T-helper 1 cell treated with Interleukin-12 subunit alpha and Interleukin-12 subunit beta and Interleukin-4 antibody, amounts not matched to agents 30 ng/mL and 1 ng/mL, for 36 hours (primary cell): ENCODE measurements at regions not wholly inside any gene's neighbourhood (a gene's known extent, or its start where the extent isn't known, plus 50 kb on each side); places are given as distances from the start of the nearest gene placed in this dataset.

Experiments
- intact Hi-C: fragments of 100-400 bp; cut with micrococcal nuclease; formaldehyde crosslinking; loops from one replicate; pipeline ENCODE4 v1.15.1; 2024

DNA sequence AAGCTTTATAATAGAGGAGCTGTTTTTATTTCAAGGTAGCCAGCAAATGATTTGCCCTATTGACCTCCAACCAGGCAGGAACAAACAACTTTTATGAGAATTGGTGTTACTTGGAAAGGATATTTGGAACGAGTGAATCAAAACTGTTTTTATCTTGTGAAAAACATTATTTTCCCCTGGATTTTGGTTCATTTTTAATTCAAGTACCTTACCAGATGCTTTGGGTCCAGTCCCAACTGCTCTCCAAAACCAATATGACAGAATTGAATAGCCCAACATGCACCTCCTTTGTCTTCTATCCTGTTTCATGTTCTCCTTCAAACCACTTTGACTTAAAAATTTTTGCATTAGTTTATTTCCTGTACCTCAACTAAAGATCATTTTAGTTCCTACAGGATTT, 178.6 kb upstream of the RBMS1 start:
- intact Hi-C loops: no loop called here

DNA sequence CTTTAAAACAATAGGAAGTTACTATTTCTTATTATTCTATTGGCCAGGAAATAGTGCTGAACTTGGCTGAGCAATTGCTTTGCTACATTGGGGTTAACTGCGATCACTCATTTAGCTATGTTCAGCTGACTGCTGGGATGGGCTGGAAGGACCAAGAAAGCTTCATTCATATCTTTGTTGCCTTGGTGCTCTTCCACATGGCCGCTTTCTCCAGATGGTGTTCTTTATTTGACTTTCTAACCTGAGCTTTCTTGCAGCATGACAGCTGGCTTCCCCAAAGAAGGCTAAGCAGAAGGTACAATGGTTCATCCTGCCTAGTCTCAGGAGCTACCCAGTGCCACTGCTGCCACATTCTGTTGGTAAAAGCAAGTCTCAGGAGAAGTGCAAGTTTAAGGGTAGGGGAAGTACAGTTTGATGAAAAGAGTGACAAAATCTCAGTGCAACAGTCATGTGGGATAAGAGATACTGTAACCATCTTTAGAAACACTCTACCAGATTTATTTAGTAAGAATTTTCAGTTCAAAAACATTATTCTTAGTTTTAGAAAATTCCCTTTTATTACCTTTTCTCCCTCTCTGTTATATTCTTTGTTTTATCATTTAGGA, 180.6 kb upstream of the RBMS1 start:
- intact Hi-C loops: no loop called here

- intact Hi-C loops: no loop called here
Observed at GRCh38 chr2:160679686-160680085, 186.1 kb upstream of the RBMS1 start.

DNA sequence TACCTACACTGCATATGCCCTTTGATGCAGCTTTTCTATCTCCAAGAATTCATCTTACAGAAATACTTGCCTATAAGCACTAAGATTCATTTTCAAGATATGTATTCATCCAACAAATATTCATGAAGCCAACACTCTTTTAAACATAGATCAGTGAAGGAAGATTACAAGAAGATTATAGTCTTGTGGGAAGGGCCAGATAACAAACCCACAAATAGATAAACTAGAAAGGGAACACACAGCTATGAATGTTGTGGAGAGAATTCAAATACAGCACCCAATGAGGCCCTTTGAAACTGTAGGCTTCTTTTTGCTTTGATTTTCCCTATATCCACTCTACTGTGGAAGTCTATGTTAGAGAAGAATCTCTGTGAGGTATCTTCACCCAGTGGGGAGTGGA, 186.7 kb upstream of the RBMS1 start:
- intact Hi-C loops: no loop called here

- intact Hi-C loops: no loop called here
Observed at GRCh38 chr2:160680974-160681373, 187.4 kb upstream of the RBMS1 start.

DNA sequence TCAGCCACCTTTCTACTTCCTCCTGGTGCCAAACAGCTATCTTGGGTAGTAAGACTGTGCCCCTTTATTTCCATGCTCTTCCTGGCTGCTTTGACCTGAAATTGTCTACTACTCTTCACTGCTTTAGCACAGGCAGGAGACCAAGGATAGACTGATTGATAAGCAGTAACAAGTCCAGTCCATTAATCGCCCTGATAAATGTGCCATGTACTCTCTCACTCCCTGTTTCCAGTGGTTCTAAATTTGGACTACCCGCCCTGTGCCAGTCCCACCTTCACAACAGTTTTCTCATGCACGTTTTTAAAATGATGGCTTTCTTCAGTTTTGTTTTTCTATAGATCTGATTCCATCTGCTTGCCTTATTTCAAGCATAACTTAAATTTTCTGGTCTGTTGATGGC, 189.6 kb upstream of the RBMS1 start:
- intact Hi-C loops: no loop called here

DNA sequence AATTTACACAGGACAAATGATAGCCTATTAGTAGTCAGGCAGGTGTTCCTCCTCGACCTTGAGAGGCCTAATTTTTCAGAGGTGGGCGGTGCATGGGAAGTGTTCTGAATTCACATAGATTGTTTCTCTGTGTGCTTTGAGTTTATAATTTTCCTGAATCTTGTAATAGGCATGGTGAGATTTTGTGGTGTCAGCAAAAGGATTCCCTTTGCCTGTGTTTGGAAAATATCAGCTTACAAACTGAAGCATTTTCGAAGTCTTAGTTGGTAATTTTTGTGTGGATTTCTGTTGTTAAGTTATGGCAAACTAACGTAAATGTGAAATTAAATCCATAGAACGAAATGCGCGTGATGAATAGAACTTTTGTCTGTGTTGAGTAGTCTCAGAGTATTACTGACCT, 194.0 kb upstream of the RBMS1 start:
- intact Hi-C loops: no loop called here

DNA sequence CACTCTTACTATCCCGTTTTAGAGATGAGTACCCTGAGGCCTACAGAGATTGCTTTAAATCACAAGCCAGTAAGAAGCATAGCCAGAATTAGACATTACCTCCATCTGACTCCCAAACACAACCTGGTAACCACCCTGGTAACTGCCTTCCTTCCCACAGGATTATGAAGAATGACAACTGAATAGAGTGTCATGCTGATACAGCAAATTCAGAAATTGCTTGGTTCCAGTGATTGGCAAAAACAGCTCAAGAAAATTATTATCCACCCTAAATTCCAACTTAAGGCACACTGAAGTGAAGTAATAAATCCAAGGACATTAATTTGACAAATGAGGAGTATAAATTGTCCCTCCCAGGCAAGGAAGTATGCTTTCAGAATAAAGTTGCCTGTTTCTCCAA, 195.8 kb upstream of the RBMS1 start:
- intact Hi-C loops: no loop called here

DNA sequence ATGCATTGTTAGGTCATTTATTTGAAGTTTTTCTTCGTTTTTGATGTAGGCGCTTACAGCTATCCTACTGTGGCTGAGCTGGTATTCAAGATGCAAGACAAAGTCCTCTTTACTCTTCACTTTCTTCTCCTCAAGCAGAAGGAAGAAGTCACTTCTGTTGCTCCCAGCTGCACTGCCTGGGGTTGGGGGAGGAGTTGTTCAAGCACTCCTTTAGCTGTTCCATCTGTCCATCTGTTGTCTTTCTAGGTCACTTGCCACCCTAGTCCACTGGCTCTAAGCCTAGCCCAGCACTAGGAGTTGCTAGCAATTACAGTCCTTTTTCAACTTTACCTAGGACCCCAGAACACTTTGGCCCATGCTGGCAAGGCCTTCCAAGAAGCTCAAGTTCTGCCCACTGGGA, 200.6 kb upstream of the RBMS1 start:
- intact Hi-C loops: no loop called here

GRCh38 chr2:160694631-160695030, 201.0 kb upstream of the RBMS1 start:
- intact Hi-C loops: no loop called here

GRCh38 chr2:160695402-160696086, 201.9 kb upstream of the RBMS1 start:
- intact Hi-C loops: no loop called here

DNA sequence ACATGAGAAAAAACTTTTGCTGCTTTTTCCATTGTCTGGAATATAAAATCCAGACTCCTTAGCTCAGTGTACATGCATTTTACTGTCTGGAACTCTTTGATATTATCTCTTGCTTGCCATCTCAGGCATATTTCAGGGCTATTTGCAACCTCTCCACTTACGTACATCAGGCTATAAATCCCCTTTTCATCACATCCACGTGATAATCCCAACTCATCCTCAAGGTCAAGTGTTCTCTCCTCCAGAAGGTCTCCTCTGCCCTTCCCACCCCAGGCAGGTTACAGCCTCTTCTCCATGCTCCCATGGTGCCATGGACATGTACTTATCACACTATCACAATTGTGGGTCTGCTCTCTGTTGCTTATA, 202.5 kb upstream of the RBMS1 start:
- intact Hi-C loops: no loop called here

DNA sequence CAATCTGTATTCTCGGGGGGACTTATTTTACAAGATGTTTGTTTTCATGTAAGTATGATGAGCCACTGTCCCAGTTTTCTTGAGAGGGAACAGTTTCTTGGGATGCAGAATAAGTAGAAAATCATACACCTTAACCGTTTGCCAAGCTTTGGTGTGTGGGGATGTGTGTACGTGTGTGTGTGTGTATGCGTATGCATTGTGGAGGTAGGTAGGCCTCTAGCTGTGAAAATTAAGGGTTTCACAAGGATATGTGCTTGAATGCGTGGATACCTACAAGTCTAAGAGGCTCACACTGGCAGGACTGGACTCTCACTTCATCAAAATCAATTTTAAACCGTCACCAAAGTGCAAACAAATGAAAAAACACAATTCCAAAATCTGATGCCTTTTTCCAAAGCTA, 204.2 kb upstream of the RBMS1 start:
- intact Hi-C loops: no loop called here

- intact Hi-C loops: no loop called here
Observed at GRCh38 chr2:160700021-160700814, 206.6 kb upstream of the RBMS1 start.

DNA sequence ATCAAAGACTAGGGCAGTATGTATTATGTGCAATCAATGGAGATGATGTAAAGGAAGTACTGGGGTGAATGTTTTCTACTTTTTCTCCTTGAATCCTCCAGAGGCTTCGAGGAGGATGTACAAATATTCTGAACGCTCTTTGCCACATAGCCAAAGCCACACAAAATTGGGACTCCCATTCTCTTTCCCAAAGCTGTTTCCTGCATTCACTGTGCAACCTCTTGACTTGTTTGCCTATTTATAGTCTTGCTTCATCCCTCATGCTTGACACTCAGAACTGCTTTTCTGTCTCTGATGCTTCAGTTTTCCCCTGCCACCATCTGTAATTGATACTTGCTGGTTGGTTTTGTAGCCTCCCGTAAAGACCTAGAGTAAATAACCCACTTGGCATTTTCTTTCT, 208.2 kb upstream of the RBMS1 start:
- intact Hi-C loops: no loop called here

DNA sequence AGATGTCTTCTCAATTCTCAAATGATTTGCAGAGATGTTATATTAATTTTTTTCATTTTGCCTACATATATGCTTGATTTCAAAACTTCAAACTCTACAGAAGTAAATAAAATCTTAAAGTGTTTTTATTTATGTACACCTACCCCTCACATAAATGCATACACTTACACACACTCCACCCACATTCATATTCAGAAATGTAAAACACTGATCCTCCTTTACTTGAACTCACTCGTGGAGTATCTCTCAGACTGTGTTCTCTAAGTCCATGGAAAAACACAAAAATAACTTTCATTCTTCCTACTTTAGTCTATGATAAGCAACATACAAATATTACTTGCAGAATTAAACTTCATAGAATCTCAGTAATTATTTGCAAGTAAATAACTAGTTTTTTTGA, 209.1 kb upstream of the RBMS1 start:
- intact Hi-C loops: no loop called here

DNA sequence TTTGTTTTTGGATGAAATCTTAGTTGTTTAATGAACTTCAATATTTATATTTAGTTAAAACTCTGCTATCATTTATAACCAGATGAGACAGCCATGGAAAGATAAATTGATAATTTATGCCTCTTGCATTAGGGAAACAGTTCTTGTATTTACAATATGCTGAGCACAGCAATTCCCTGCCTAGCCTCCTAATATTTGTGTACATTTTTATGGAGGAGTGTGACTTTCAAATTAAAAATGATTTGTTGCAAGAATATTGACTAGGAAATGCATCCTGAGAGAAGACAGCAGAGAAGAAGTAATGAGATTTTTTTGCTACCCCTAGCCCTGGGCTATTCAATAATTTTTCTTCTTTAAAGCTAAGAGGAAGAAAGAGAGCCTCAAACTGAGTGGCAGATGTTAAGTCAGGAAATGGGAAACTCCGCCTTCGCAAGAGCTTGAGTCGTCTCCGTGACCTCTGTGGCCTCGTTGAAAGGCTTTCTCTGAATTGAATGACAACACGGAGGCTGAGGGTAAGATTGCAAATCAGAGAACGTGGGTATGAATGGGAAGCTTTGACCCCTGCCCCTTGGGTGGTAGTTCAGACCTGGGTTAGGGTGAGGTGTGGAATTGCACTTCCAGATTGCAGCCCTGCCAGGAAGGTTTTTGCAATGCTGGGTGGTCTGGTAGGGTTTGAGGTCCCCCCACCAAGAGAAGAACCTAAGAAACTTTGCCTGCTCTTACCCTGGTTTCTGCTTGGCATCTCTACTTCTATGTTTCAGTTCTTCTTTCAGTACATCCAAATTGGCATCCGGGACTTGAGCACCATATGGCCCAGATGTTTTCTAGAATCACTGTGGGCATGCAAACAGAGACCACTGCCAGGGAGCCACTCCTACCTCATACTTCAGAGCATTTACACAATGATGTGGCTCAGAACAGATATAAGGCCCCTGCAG, 210.3 kb upstream of the RBMS1 start:
- intact Hi-C loops: no loop called here

GRCh38 chr2:160715428-160715827, 221.8 kb upstream of the RBMS1 start:
- intact Hi-C loops: no loop called here

GRCh38 chr2:160719116-160719515, 225.5 kb upstream of the RBMS1 start:
- intact Hi-C loops: no loop called here

DNA sequence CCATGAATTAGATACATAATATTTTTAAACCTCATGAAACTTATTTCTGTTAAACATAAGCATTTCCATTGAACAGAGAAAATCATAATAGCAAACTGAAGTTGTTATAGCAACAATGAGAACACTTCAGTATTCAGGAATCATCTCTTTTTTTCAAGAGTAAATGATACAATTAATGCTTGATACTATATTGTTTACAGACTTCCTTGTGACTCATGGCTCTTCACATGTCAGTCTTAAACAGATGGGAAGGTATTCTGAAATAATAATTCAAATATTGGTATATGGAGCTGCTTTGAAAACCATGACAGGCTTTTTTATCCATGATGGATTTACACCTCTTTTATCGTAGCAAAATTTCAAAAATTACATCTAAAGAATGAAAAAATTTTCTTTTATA, 226.5 kb upstream of the RBMS1 start:
- intact Hi-C loops: no loop called here
